Retinal pigment epithelial cell (primary cell): ENCODE measurements at regions not wholly inside any gene's neighbourhood (a gene's known extent, or its start where the extent isn't known, plus 50 kb on each side); places are given as distances from the start of the nearest gene placed in this dataset.

Source experiments
- DNase-seq: peaks from one replicate; pipeline ENCODE4 v3.0.0-alpha.2; 2010; ENCODE audit warnings: low read depth
- H3K4me3 ChIP-seq: 2 replicates; pipeline ENCODE4 v1.5.1; 2011; ENCODE audit warnings: mild to moderate bottlenecking, low read length, control low read depth, moderate library complexity
- TF ChIP-seq, protein P1 (sequence below): conservative IDR thresholded peaks from 2 replicates; pipeline ENCODE4 v1.5.1; 2011; ENCODE audit warnings: low read depth, low read length, control low read depth, inconsistent platforms

DNA sequence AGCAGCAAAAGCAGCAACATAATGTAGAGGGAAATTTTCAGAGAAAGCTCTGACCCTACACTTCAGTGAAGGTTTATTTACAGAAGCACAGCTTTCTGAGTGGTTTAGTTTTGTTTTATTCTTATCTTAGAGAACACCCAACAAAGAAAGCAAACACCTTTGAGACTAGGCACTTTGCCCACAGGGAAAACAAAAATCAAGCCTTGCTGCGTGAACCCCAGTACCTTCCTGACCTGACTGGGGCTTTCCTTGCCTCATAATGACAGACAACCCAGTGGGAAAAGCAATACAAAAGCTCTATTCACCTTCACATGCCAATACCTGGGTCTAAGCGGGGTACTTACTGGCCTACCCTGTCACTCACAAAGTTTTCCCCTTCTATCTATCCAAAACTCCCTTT is 189.8 kb downstream of the HINT1 start:
- H3K4me3 ChIP-seq: no peak overlapping the region
- no peak for DNase-seq
- TF ChIP-seq, protein P1, sequence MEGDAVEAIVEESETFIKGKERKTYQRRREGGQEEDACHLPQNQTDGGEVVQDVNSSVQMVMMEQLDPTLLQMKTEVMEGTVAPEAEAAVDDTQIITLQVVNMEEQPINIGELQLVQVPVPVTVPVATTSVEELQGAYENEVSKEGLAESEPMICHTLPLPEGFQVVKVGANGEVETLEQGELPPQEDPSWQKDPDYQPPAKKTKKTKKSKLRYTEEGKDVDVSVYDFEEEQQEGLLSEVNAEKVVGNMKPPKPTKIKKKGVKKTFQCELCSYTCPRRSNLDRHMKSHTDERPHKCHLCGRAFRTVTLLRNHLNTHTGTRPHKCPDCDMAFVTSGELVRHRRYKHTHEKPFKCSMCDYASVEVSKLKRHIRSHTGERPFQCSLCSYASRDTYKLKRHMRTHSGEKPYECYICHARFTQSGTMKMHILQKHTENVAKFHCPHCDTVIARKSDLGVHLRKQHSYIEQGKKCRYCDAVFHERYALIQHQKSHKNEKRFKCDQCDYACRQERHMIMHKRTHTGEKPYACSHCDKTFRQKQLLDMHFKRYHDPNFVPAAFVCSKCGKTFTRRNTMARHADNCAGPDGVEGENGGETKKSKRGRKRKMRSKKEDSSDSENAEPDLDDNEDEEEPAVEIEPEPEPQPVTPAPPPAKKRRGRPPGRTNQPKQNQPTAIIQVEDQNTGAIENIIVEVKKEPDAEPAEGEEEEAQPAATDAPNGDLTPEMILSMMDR: no peak

DNA sequence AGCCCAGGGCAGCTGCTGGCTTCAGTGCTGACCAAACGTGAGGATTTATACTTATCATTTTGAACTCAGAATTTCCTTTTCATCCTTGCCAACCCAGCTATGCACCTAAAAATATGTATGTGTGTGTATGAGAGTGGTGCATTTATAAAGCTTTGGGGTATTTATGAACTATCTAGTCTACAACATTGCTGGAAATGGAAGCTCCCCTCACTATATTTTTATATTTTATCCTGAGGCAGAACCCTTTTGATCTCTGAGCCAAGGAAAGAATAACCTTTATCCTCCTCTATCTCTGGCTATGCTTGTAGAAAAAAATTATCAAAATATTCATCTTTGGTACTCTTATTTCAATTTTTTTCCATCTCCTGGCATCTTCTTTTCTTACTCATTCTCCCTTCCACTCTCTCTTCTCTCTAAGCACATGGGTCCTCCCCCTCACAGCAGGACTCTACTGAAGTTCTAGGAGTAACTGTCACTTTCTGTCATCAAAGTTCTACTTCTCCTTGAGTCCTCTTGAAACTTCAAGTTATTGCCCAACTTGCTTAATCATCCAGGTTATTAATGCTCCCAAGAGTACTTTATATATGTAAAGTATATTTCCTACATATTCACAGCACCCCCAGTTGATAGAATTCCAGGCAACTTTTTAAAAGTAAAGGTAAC is 190.9 kb downstream of the HINT1 start:
- TF ChIP-seq, protein P1: no peak
- H3K4me3 ChIP-seq: no peak overlapping the region
- DNase-seq: no peak

DNA sequence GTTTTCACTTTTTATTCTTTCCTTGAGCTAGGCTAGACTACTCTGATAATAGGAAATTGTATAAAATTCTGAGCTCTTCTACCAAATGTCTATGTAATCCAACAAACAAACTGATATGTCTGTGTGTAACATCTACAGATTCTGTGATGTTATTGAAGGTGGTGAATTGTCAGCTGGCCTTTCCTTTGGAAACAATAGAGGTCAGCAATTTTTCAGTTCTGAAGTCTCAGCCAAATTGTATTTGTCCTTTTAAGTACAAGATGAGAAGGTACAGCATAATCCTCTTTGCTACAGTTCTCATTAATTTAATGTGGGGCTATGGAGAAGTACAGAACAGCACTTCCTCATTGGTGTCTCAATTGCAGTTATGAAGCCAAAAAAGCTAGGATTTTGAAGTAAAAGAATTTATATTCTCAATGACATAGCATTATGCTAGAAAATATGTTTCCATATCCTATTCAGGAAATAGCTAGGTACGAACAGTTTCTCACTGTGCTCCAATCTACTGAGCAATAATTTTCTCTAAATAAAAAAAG is 198.0 kb downstream of the HINT1 start:
- no peak for DNase-seq
- TF ChIP-seq, protein P1: no peak
- H3K4me3 ChIP-seq: no peak overlapping the region

DNA sequence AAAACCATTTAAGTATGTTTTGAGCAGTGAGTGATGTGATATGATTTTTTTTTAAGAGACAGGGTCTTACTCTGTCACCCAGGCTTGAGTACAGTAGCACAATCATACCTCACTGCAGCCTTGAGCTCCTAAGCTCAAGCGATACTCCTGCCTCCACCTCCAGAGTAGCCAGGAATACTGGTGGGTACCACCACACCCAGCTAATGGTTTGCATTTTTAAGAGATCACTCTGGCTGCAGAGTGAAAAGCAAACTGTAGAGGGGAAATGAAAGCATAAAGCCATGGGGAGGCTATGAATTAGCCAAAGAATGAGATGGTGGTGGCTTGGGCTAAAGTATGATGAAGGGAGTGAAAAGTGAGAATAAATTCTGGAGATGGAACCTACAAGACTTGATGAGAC is 199.1 kb downstream of the HINT1 start:
- TF ChIP-seq, protein P1: no peak
- DNase-seq: no peak

DNA sequence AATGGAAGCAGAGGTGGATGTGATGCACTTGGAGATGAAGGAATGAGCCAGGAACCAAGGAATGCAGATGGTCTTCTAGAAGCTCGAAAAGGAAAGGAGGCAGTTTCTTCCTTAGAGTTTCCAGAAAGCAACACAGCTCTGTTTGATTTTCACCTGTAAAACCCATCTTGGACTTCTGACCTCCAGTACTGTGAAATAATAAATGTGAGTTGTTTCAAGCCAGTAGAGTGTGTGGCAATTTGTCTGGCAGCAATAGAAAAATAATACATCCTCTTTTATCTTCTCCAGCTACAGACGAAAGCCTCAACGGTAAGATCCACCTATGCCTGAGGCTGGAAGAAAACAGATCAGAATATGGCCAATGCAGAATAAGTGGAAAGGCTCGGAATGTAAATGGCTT is 199.7 kb downstream of the HINT1 start:
- DNase-seq: no peak
- TF ChIP-seq, protein P1: no peak
- H3K4me3 ChIP-seq: no peak overlapping the region

More for the DNA sequence above, 199.1 kb downstream of the HINT1 start:
- no peak overlapping the region for H3K4me3 ChIP-seq

DNA sequence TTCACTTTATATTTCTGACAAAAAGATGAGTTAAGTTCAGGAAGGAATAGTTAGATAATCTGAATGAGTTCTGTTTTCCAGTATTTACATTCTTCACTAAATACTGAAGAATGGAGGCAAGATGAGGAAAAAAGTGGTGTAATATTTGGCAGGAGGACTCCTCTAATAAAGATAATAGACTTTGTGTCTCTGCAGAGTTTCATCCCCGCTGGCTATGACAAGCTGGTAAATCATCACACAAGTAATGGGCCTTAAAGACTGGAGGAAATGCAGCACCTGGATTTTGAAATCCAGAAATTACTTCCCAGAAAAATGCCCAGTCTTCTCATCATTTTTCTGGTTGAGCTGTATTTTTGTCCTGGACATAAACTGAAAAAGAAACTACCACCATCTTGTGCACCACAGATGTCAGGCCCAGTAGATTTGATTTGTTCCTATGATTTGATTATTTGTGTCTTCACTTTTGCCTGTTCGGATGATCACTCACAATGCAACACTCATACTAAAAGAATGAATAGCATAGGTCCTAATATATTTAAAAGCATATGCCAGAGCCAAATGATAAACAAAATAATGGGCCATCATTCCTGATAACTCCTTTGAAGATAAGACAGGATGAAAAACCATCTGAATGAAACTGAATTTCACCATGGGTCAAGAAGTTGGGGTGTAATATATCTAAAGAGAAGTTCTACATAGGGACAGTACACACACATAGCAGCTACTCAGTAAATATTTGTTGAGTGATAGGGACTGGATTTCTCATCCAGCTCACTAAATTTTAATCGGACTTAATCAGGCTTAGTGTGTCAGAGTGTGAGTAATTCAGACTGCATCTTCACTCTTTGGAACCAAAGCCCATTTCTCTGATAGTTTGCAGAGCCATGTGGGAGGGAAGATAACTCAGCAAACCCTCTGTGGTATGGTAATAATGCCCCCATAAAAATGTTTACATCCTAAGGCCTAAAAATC is 200.5 kb downstream of the HINT1 start:
- no peak for DNase-seq
- H3K4me3 ChIP-seq: no peak overlapping the region
- TF ChIP-seq, protein P1: no peak

DNA sequence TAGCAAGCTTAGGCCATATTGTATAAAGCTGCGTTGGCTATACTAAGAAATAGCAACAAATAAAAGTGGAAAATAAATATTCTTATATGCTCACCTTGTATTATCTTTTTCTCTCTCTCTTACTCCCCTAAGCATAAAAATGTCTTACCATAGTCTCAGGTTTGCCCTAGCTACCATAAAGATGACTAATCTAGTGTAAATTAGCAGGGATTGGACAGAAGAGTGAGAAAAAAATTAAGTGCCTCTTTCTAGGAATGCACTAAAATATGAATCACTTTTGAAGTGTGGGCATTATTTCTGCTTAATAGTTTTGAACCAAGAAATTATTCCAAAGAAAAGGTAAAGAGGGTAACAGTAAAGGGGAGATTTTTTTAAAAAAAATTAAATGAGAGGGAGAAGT is 201.3 kb downstream of the HINT1 start:
- no peak for DNase-seq
- TF ChIP-seq, protein P1: no peak
- no peak overlapping the region for H3K4me3 ChIP-seq
